ENCODE measurements at regions not wholly inside any gene's neighbourhood (a gene's known extent, or its start where the extent isn't known, plus 50 kb on each side); places are given as distances from the start of the nearest gene placed in this dataset.

DNA sequence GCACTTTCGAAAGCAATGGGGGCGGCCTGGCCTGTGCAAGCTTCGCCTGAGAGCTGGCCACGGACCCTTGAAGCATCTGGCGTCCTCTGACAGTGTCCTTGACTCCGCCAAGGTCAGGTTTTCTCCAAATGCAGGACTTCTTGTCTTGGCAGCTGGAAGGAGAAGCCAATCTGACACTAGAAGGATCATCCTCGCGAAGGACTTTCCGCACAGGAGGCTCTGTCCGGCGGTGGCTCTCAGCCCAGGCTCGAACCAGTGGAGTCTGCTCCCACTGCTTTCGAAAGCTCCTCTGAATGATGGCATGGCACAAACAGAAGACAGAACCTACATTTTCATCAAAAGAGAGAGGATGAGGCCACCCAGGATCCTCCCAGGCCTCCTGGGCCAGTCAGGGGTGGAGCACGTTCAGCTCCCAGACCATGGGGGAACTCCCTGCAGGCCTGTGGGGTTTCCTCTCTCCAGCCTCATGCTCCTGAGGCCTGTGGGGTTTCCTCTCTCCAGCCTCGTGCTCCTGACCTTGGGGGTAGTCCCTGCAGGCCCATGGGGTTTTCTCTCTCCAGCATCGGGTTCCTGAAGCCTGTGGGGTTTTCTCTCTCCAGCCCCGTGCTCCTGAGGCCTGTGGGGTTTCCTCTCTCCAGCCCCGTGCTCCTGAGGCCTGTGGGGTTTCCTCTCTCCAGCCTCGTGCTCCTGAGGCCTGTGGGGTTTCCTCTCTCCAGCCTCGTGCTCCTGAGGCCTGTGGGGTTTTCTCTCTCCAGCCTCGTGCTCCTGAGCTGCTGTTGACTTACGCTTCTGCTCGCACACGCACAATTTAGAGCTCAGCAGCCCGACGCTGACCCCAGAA is 396.5 kb upstream of the SALL3 start:
- TF ChIP-seq, protein P1, sequence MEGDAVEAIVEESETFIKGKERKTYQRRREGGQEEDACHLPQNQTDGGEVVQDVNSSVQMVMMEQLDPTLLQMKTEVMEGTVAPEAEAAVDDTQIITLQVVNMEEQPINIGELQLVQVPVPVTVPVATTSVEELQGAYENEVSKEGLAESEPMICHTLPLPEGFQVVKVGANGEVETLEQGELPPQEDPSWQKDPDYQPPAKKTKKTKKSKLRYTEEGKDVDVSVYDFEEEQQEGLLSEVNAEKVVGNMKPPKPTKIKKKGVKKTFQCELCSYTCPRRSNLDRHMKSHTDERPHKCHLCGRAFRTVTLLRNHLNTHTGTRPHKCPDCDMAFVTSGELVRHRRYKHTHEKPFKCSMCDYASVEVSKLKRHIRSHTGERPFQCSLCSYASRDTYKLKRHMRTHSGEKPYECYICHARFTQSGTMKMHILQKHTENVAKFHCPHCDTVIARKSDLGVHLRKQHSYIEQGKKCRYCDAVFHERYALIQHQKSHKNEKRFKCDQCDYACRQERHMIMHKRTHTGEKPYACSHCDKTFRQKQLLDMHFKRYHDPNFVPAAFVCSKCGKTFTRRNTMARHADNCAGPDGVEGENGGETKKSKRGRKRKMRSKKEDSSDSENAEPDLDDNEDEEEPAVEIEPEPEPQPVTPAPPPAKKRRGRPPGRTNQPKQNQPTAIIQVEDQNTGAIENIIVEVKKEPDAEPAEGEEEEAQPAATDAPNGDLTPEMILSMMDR (IDR thresholded peaks at IDR 0.05): no peak
- TF ChIP-seq POLR2AphosphoS5 (IDR thresholded peaks at IDR 0.05) (no peak), POLR2A (IDR thresholded peaks at IDR 0.05) (no peak)
- H3K27me3 ChIP-seq: peaks cover 0 to 14% of the 10 kb centered on the region in 2 donors

DNA sequence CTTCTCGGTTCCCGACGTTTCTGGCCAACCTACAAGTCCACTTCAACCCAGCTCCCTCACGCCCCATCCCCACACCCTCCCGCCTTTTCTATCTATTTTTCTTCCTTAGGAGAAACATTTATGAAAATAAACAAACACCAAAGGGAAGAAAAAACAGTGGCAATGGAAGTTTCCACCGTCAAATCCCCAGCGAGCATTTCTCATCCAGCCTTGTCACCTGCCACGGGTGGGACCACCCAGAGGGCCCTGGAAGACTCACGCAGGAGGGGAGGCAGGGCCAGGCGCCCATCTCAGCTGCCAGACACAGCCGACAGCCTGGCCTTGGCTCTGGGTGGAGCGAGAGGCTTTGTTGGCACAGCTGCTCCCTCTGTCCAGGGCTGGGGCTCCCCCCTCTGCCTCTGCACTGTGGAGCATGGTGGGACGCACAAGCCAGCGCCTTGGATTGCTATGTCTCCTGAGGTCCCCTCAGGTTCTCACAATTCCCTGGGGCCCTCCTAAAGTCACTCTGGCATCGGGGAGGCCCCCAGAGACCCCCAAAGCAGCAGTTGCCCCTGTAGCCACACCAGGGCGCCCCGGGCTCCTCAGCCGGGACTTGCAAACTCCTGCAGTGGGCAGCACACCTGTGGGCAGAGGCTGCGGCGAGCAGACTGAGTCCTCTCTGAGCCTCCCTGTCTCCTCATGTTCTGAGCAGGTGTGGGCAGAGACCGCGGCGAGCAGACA is 395.7 kb upstream of the SALL3 start:
- TF ChIP-seq POLR2A (IDR thresholded peaks at IDR 0.05): no peak
- intact Hi-C loops (cut with DNase I; ENCODE audit: low total_unique reads): no loop called here
- DNase-seq (ENCODE audit: low spot score in 2 of 2): no peak

More for the DNA sequence above, 396.5 kb upstream of the SALL3 start:
- intact Hi-C loops (cut with DNase I; ENCODE audit: low total_unique reads): no loop called here
- no peak for DNase-seq (ENCODE audit: low spot score in 2 of 2)
- no peaks in the 10 kb centered on the region for H3K4me1 ChIP-seq
- peaks cover 0 to 6% of the 10 kb centered on the region in 2 donors for H3K9me3 ChIP-seq
- no peak overlapping the region for H3K4me3 ChIP-seq
- H3K36me3 ChIP-seq: no peaks in the 10 kb centered on the region
- no peak overlapping the region for H3K27ac ChIP-seq

DNA sequence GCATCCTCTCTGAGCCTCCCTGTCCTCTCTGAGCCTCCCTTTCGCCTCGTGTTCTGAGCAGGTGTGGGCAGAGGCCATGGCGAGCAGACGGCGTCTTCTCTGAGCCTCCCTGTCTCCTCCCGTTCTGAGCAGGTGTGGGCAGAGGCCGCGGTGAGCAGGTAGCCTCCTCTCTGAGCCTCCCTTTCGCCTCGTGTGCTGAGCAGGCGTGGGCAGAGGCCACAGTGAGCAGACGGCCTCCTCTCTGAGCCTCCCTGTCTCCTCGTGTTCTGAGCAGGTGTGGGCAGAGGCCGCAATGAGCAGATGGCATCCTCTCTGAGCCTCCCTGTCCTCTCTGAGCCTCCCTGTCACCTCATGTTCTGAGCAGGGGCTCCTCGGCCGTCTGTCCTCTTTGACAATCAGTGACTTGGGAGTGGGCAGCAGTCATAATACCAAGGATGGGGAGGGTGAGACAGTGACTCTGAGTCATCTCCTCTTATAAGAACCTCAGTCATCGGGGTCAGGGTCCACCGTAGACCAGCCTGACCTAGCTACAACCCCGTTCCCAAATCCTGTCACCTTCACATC is 395.1 kb upstream of the SALL3 start:
- no peaks in the 10 kb centered on the region for H3K4me1 ChIP-seq
- no peak for DNase-seq (ENCODE audit: low spot score in 2 of 2)
- no peak overlapping the region for H3K4me3 ChIP-seq
- TF ChIP-seq POLR2A (IDR thresholded peaks at IDR 0.05): no peak
- TF ChIP-seq, protein P1 (IDR thresholded peaks at IDR 0.05): no peak
- no peak for TF ChIP-seq POLR2AphosphoS5 (IDR thresholded peaks at IDR 0.05)
- no peak overlapping the region for H3K27ac ChIP-seq
- no peaks in the 10 kb centered on the region for H3K36me3 ChIP-seq
- H3K27me3 ChIP-seq: peaks cover 0 to 14% of the 10 kb centered on the region in 2 donors
- intact Hi-C loops (cut with DNase I; ENCODE audit: low total_unique reads): no loop called here
- H3K9me3 ChIP-seq: peaks cover 0 to 6% of the 10 kb centered on the region in 2 donors

More for the DNA sequence above, 395.7 kb upstream of the SALL3 start:
- Histone ChIP-seq H3K27ac (no peak overlapping the region), H3K27me3 (peaks cover 0 to 14% of the 10 kb centered on the region in 2 donors), H3K36me3 (no peaks in the 10 kb centered on the region), H3K4me1 (no peaks in the 10 kb centered on the region), H3K4me3 (no peak overlapping the region), H3K9me3 (peaks cover 0 to 6% of the 10 kb centered on the region in 2 donors)

DNA sequence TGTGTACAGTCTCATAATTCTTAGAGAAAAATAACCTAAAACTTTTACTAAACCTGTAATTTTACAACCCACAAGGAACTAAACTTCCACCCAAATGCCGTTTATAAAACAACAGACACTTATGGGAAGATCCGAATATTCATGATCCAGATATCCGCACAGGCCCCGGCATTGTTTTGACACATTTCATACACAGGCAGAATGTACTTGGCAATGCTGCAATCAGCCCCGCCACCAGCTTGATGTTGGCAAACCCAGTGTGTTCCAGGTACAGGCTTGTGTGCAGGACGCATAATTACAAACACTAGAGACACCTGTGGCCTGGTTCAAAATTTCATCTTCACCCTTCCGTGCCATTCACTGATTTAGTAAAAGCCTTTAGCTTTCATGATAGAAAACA is 393.0 kb upstream of the SALL3 start:
- Histone ChIP-seq H3K27me3 (peaks cover 0 to 14% of the 10 kb centered on the region in 2 donors), H3K36me3 (no peaks in the 10 kb centered on the region), H3K4me1 (no peaks in the 10 kb centered on the region), H3K27ac (no peak overlapping the region), H3K4me3 (no peak overlapping the region), H3K9me3 (peaks cover 0 to 15% of the 10 kb centered on the region in 2 donors)
- TF ChIP-seq POLR2AphosphoS5 (IDR thresholded peaks at IDR 0.05) (no peak), POLR2A (IDR thresholded peaks at IDR 0.05) (no peak)
- TF ChIP-seq, protein P1 (IDR thresholded peaks at IDR 0.05): no peak
- DNase-seq (ENCODE audit: low spot score in 2 of 2): no peak
- intact Hi-C loops (cut with DNase I; ENCODE audit: low total_unique reads): no loop called here

DNA sequence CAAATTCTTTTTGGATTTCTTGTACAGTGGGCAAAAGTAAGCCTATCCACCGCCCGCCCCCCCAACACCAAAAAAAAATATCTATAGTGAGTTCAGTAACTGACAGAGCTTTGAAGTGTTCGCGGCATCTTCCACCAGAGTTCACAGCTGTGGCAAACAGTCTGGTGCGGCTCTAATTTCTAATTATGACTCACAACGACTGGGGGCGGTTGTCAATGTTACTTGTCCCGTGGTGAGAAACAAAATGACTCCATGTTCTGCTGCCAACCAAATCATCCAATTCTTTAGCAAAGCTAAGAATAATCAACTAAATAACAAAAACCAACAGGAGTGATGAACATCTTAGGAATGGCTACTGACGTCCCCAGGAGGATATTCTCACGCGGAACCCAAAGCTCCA is 392.5 kb upstream of the SALL3 start:
- Histone ChIP-seq H3K27me3 (peaks cover 0 to 14% of the 10 kb centered on the region in 2 donors), H3K9me3 (peaks cover 0 to 20% of the 10 kb centered on the region in 2 donors), H3K36me3 (no peaks in the 10 kb centered on the region), H3K4me3 (no peak overlapping the region), H3K27ac (no peak overlapping the region), H3K4me1 (no peaks in the 10 kb centered on the region)
- intact Hi-C loops (cut with DNase I; ENCODE audit: low total_unique reads): no loop called here
- TF ChIP-seq POLR2A (IDR thresholded peaks at IDR 0.05) (no peak), POLR2AphosphoS5 (IDR thresholded peaks at IDR 0.05) (no peak)
- TF ChIP-seq, protein P1 (IDR thresholded peaks at IDR 0.05): no peak
- no peak for DNase-seq (ENCODE audit: low spot score in 2 of 2)
